Omental fat pad (tissue), 3 donors: ENCODE measurements at regions not wholly inside any gene's neighbourhood (a gene's known extent, or its start where the extent isn't known, plus 50 kb on each side); places are given as distances from the start of the nearest gene placed in this dataset.

Source experiments
- ATAC-seq: fragments of 150-250 bp; one replicate; pipeline ENCODE4 v1.9.1; 2016; ENCODE audit warnings: mild to moderate bottlenecking, moderate library complexity; ENCODE audit not compliant: low FRiP score
- DNase-seq: peaks from one replicate; pipeline ENCODE4 v3.0.0-alpha.2; 2019; ENCODE audit warnings: low spot score
- CTCF ChIP-seq, 3 donors: fragments of 450-650 bp; IDR thresholded peaks; one replicate each; pipeline ENCODE4 v1.5.1; 2016 to 2017; ENCODE audit warnings: antibody characterized with exemption in 3 of 3, mild to moderate bottlenecking in 3 of 3, moderate library complexity in 2 of 3

GRCh38 chr14:54136894-54137613 is 180.4 kb upstream of the BMP4 start:
- ATAC-seq (no peak), DNase-seq (no peak)
- TF ChIP-seq CTCF (IDR thresholded peaks at IDR 0.05) = no peak

GRCh38 chr14:54137614-54137961 is 181.0 kb upstream of the BMP4 start:
- no peak for DNase-seq
- ATAC-seq = peak; percentile 52
- no peak for TF ChIP-seq CTCF (IDR thresholded peaks at IDR 0.05)

- TF ChIP-seq CTCF (IDR thresholded peaks at IDR 0.05) = no peak
- ATAC-seq (no peak), DNase-seq (no peak)
Measured at GRCh38 chr14:54138024-54138353, 181.4 kb upstream of the BMP4 start.

GRCh38 chr14:54138354-54139038 is 181.9 kb upstream of the BMP4 start:
- TF ChIP-seq CTCF (IDR thresholded peaks at IDR 0.05) = no peak
- no peak for ATAC-seq
- no peak for DNase-seq

- no peak for TF ChIP-seq CTCF (IDR thresholded peaks at IDR 0.05)
- DNase-seq (no peak), ATAC-seq (no peak)
Measured at GRCh38 chr14:54140551-54140950, 183.9 kb upstream of the BMP4 start.

GRCh38 chr14:54146601-54147000 is 190.0 kb upstream of the BMP4 start:
- TF ChIP-seq CTCF (IDR thresholded peaks at IDR 0.05) = no peak
- no peak for DNase-seq
- no peak for ATAC-seq

- no peak for DNase-seq
- no peak for TF ChIP-seq CTCF (IDR thresholded peaks at IDR 0.05)
- ATAC-seq = no peak
Measured at GRCh38 chr14:54147282-54147681, 190.7 kb upstream of the BMP4 start.
